B cell (primary cell): ENCODE measurements at regions not wholly inside any gene's neighbourhood (a gene's known extent, or its start where the extent isn't known, plus 50 kb on each side); places are given as distances from the start of the nearest gene placed in this dataset.

Experiments
- ATAC-seq: fragments of 200-7000 bp; cut with Tn5 transposase; one replicate; pipeline ENCODE4 v1.10.0; 2021; ENCODE audit warnings: low read depth, mild to moderate bottlenecking, moderate number of reproducible peaks, moderate library complexity
- CTCF ChIA-PET: fragments of 350-600 bp; sonication (Branson Sonifier 250); formaldehyde crosslinking; loops from one replicate; lab custom pipeline; 2021; ENCODE audit warnings: antibody characterized with exemption, inconsistent platforms; lab: Charles Lee
- POLR2A ChIA-PET: fragments of 350-600 bp; sonication (Branson Sonifier 250); formaldehyde crosslinking; loops from one replicate; lab custom pipeline; 2021; ENCODE audit warnings: antibody characterized with exemption; lab: Charles Lee
- DNase-seq: peaks from one replicate; pipeline ENCODE4 v3.0.0; 2013
- H2AFZ ChIP-seq: 2 replicates; pipeline ENCODE4 v1.6.1; 2012; ENCODE audit warnings: mild to moderate bottlenecking, low read depth, low read length; ENCODE audit not compliant: insufficient read depth, poor library complexity, severe bottlenecking
- H3K27ac ChIP-seq, 2 donors: 1 replicate in 1 of 2; 2 replicates in 1 of 2; pipeline ENCODE4 v1.5.1; 2012 to 2013; ENCODE audit warnings: low read length in 2 of 2, mild to moderate bottlenecking in 2 of 2, moderate library complexity in 1 of 2
- H3K27me3 ChIP-seq, 4 experiments: fragments of 200-600 bp in 1 of 4; sonication (generic) in 1 of 4; replicated peaks in 1 of 4; 1 replicate in 2 of 4; 2 replicates in 2 of 4; pipeline versions ENCODE4 v1.6.1 to v1.7.0; 2013 to 2016; ENCODE audit warnings: low read length in 3 of 4, mild to moderate bottlenecking in 2 of 4, mixed read lengths in 1 of 4, moderate library complexity in 1 of 4; ENCODE audit not compliant: insufficient read depth in 4 of 4, control insufficient read depth in 3 of 4; ENCODE audit errors: control extremely low read depth in 1 of 4
- H3K36me3 ChIP-seq, 2 experiments: replicated peaks in 1 of 2; 1 replicate in 1 of 2; 2 replicates in 1 of 2; pipeline versions ENCODE4 v1.6.1 to v1.7.1; 2013; ENCODE audit warnings: low read length in 1 of 2; ENCODE audit not compliant: insufficient read depth in 2 of 2, control insufficient read depth in 1 of 2; ENCODE audit errors: control extremely low read depth in 1 of 2, extremely low read depth in 1 of 2
- H3K4me1 ChIP-seq, 2 donors: fragments of 200-600 bp in 1 of 2; sonication (generic) in 1 of 2; 1 replicate in 1 of 2; 2 replicates in 1 of 2; pipeline versions ENCODE4 v1.5.1 to v1.6.1; 2013 to 2017; ENCODE audit warnings: low read length in 2 of 2; ENCODE audit not compliant: control insufficient read depth in 2 of 2, insufficient read depth in 2 of 2
- H3K4me2 ChIP-seq: replicated peaks from 2 replicates; pipeline ENCODE3; 2012; ENCODE audit warnings: mild to moderate bottlenecking, low read depth, low read length; ENCODE audit not compliant: poor library complexity, severe bottlenecking
- H3K4me3 ChIP-seq, 5 experiments: fragments of 200-600 bp in 1 of 5; sonication (generic) in 1 of 5; 1 replicate in 3 of 5; 2 replicates in 2 of 5; pipeline versions ENCODE4 v1.5.1 to v1.7.0; 2011 to 2016; ENCODE audit warnings: low read length in 4 of 5, mild to moderate bottlenecking in 4 of 5, low read depth in 2 of 5, control low read depth in 1 of 5, moderate library complexity in 1 of 5; ENCODE audit not compliant: insufficient read depth in 1 of 5; ENCODE audit errors: control extremely low read depth in 1 of 5, extremely low read depth in 1 of 5
- H3K79me2 ChIP-seq: fragments of 200-600 bp; sonication (generic); one replicate; pipeline ENCODE4 v1.6.0; 2016; ENCODE audit warnings: low read length; ENCODE audit not compliant: control insufficient read depth, insufficient read depth
- H3K9ac ChIP-seq: fragments of 200-600 bp; sonication (generic); 2 replicates; pipeline ENCODE4 v1.6.1; 2017; ENCODE audit warnings: mild to moderate bottlenecking, low read length, moderate library complexity
- H3K9me3 ChIP-seq, 3 donors: one replicate each; pipeline versions ENCODE4 v1.6.1 to v1.7.1; 2013; ENCODE audit warnings: low read length in 2 of 3; ENCODE audit not compliant: control insufficient read depth in 2 of 3, insufficient read depth in 1 of 3; ENCODE audit errors: control extremely low read depth in 1 of 3
- H4K20me1 ChIP-seq: 2 replicates; pipeline ENCODE4 v1.6.0; 2012; ENCODE audit warnings: mild to moderate bottlenecking, low read length; ENCODE audit not compliant: insufficient read depth, control insufficient read depth, poor library complexity, severe bottlenecking
- H3K27ac Mint-ChIP-seq: one replicate; pipeline ENCODE4 v1.8.0; 2021; ENCODE audit warnings: mixed read lengths
- H3K27me3 Mint-ChIP-seq: one replicate; pipeline ENCODE4 v1.8.0; 2021; ENCODE audit warnings: mixed read lengths
- H3K4me1 Mint-ChIP-seq: one replicate; pipeline ENCODE4 v1.8.0; 2021; ENCODE audit warnings: mixed read lengths
- H3K4me3 Mint-ChIP-seq: one replicate; pipeline ENCODE4 v1.8.0; 2021; ENCODE audit warnings: mixed read lengths
- H3K9me3 Mint-ChIP-seq: one replicate; pipeline ENCODE4 v1.8.0; 2022; ENCODE audit warnings: mixed read lengths; ENCODE audit not compliant: insufficient read depth
- CTCF ChIP-seq: fragments of 200-600 bp; IDR thresholded peaks from one replicate; pipeline ENCODE4 v1.8.0; 2022; ENCODE audit warnings: antibody characterized with exemption, mild to moderate bottlenecking
- EZH2 ChIP-seq: IDR thresholded peaks from 2 replicates; pipeline ENCODE4 v1.6.1; 2012; ENCODE audit warnings: borderline replicate concordance, low read depth, mild to moderate bottlenecking, moderate library complexity, low read length; ENCODE audit not compliant: insufficient read depth, poor library complexity, severe bottlenecking
- WGBS: methylation state at CpG from one replicate; pipeline ENCODE4 v1.1.5; 2013; ENCODE audit warnings: missing lambda C conversion rate; ENCODE audit not compliant: insufficient coverage; 5-methylcytosine and 5-hydroxymethylcytosine counted together
- intact Hi-C: fragments of 100-400 bp; cut with micrococcal nuclease; formaldehyde crosslinking; loops from one replicate; pipeline ENCODE4 v1.10.0; 2022

- Mint-ChIP-seq H3K4me3 (no peak overlapping the region), H3K4me1 (no peaks in the 10 kb centered on the region), H3K27me3 (no peaks in the 10 kb centered on the region), H3K9me3 (no peaks in the 10 kb centered on the region), H3K27ac (no peak overlapping the region)
- Histone ChIP-seq H4K20me1 (no peaks in the 10 kb centered on the region), H3K4me3 (no peak overlapping the region), H3K9me3 (peaks cover 0 to 12% (median 1%) of the 10 kb centered on the region in 3 donors), H2AFZ (no peak overlapping the region), H3K4me2 (no peak overlapping the region), H3K27ac (no peak overlapping the region), H3K27me3 (no peaks in the 10 kb centered on the region), H3K9ac (no peak overlapping the region), H3K36me3 (no peaks in the 10 kb centered on the region), H3K4me1 (no peaks in the 10 kb centered on the region), H3K79me2 (no peaks in the 10 kb centered on the region)
- ChIA-PET CTCF (no interaction called here), POLR2A (no interaction called here)
- intact Hi-C loops = no loop called here
- ATAC-seq = no peak
- TF ChIP-seq CTCF (no peak), EZH2 (no peak)
- DNase-seq = no peak
Observed at GRCh38 chr5:156208271-156208670, 118.7 kb upstream of the SGCD start.

- ChIA-PET CTCF (no interaction called here), POLR2A (no interaction called here)
- no peaks in the 10 kb centered on the region for H3K36me3 ChIP-seq
- H3K4me1 Mint-ChIP-seq = no peaks in the 10 kb centered on the region
- no peak overlapping the region for H2AFZ ChIP-seq
- no peaks in the 10 kb centered on the region for H3K27me3 ChIP-seq
- H3K9ac ChIP-seq = no peak overlapping the region
- DNase-seq = no peak
- H3K4me2 ChIP-seq = no peak overlapping the region
- no peak overlapping the region for H3K27ac Mint-ChIP-seq
- H3K4me3 Mint-ChIP-seq = no peak overlapping the region
- H3K4me3 ChIP-seq = no peak overlapping the region
- TF ChIP-seq CTCF = no peak
- no peaks in the 10 kb centered on the region for H4K20me1 ChIP-seq
- H3K4me1 ChIP-seq = no peaks in the 10 kb centered on the region
- H3K9me3 Mint-ChIP-seq = no peaks in the 10 kb centered on the region
- no peak for ATAC-seq
- no peaks in the 10 kb centered on the region for H3K27me3 Mint-ChIP-seq
- intact Hi-C loops = no loop called here
- no CpG with 5 or more reads among the region's 2 CpGs for WGBS
- no peak overlapping the region for H3K27ac ChIP-seq
- H3K79me2 ChIP-seq = no peaks in the 10 kb centered on the region
- H3K9me3 ChIP-seq = peaks cover 0 to 3% (median 0%) of the 10 kb centered on the region in 3 donors
Observed at GRCh38 chr5:156218367-156219158, 108.4 kb upstream of the SGCD start.
